MG63 (cell line): ENCODE measurements at regions not wholly inside any gene's neighbourhood (a gene's known extent, or its start where the extent isn't known, plus 50 kb on each side); places are given as distances from the start of the nearest gene placed in this dataset.
"Not testable (repeated sequence)": the region's sequence is repeated elsewhere in the genome, so short reads cannot be mapped to it uniquely, and the experiment has no call there.

Experiments
- DNase-seq: peaks from one replicate; pipeline ENCODE4 v3.0.0-alpha.2; 2020
- H3K27me3 ChIP-seq: fragments of 250-450 bp; sonication (Bioruptor Pico); 2 replicates; pipeline ENCODE4 v1.5.1; 2020; ENCODE audit warnings: mild to moderate bottlenecking, moderate library complexity
- H3K36me3 ChIP-seq: fragments of 250-450 bp; sonication (Bioruptor Pico); 2 replicates; pipeline ENCODE4 v1.5.1; 2020; ENCODE audit warnings: mild to moderate bottlenecking, moderate library complexity
- H3K4me3 ChIP-seq: fragments of 250-450 bp; sonication (Bioruptor Pico); 2 replicates; pipeline ENCODE4 v1.5.1; 2020; ENCODE audit warnings: mild to moderate bottlenecking, moderate library complexity
- H3K9me3 ChIP-seq: fragments of 250-450 bp; sonication (Bioruptor Pico); 2 replicates; pipeline ENCODE4 v1.5.1; 2020; ENCODE audit warnings: mild to moderate bottlenecking, moderate library complexity

DNA sequence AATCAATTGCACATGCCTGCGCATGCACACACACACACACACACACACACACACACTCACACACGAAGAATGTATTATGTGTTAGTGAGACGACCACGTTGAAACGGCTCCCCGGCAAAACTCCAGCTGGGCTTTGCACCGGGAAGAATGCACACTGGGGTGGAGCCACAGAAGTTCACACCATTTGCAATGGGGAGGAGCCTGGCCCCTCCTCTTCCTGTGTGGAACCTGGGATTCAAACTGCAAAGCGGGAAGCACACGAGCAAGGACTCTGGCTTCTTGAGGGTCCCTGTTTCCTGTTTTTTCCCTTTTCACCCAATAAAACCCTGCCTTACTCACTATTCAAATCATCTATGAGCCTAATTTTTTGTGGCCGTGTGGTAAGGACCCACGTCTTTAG, 304.0 kb upstream of the TMEFF2 start:
- DNase-seq = no peak
- Histone ChIP-seq H3K4me3 (no peak overlapping the region), H3K27me3 (no peaks in the 10 kb centered on the region), H3K9me3 (peaks cover 1% of the 10 kb centered on the region; the same call in 1 of the 2 replicates), H3K36me3 (no peaks in the 10 kb centered on the region)

- DNase-seq, H3K36me3 ChIP-seq, H3K27me3 ChIP-seq, H3K9me3 ChIP-seq, H3K4me3 ChIP-seq: not testable (repeated sequence)
Measured at GRCh38 chr2:192488158-192488557, 293.4 kb upstream of the TMEFF2 start.

- Histone ChIP-seq H3K9me3 (0 out of 2 replicates have a peak, but pooled peaks cover 2% of the 10 kb centered on the region), H3K27me3 (no peaks in the 10 kb centered on the region), H3K4me3 (no peak overlapping the region), H3K36me3 (no peaks in the 10 kb centered on the region)
- no peak for DNase-seq
Measured at GRCh38 chr2:192487636-192488035, 292.9 kb upstream of the TMEFF2 start.

DNA sequence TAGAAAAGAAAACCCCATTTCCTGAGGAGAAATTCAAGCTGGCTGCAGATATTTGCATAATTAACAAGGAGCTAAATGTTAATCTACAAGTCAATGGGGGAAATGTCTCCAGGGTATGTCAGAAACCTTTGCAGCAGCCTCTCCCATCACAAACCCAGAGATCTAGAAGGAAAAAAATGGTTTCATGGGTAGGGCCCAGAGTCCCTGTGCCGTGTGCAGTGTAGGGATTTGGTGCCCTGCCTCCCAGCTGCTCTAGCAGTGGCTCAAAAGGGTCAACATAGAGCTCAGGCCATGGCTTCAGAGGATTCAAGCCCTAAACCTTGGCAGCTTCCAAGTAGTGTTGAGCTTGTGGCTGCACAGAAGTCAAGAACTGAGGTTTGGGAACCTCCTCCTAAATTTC, 290.2 kb upstream of the TMEFF2 start:
- no peaks in the 10 kb centered on the region for H3K9me3 ChIP-seq
- H3K36me3 ChIP-seq = no peaks in the 10 kb centered on the region
- H3K4me3 ChIP-seq = no peak overlapping the region
- no peaks in the 10 kb centered on the region for H3K27me3 ChIP-seq
- no peak for DNase-seq

DNA sequence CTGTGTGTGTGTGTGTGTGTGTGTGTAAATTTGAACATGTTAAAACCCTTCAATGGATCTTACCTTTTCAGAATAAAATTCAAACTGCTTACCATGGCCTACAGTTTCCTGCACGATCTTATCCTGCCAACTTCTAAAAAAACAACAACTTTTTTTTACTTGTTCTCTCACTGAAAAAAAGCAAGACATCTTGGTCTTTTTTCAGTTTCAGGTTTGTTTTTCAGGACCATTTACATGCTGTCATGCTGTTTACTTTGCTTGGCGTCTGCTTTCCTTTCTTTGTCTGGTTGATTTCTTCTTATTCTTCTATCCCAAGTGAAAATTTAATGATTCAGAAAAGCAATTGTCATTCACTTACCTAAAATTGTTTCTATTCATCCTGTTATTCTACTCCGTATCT, 286.3 kb upstream of the TMEFF2 start:
- Histone ChIP-seq H3K36me3 (no peaks in the 10 kb centered on the region), H3K27me3 (no peaks in the 10 kb centered on the region), H3K4me3 (no peak overlapping the region), H3K9me3 (no peaks in the 10 kb centered on the region)
- DNase-seq = no peak

- no peaks in the 10 kb centered on the region for H3K27me3 ChIP-seq
- H3K4me3 ChIP-seq = no peak overlapping the region
- no peaks in the 10 kb centered on the region for H3K9me3 ChIP-seq
- no peak for DNase-seq
- H3K36me3 ChIP-seq = no peaks in the 10 kb centered on the region
Measured at GRCh38 chr2:192473331-192473730, 278.6 kb upstream of the TMEFF2 start.

- H3K36me3 ChIP-seq = no peaks in the 10 kb centered on the region
- H3K27me3 ChIP-seq = no peaks in the 10 kb centered on the region
- DNase-seq = no peak
- H3K4me3 ChIP-seq = no peak overlapping the region
- no peaks in the 10 kb centered on the region for H3K9me3 ChIP-seq
Measured at GRCh38 chr2:192471982-192472381, 277.2 kb upstream of the TMEFF2 start.

- Histone ChIP-seq H3K4me3 (no peak overlapping the region), H3K36me3 (no peaks in the 10 kb centered on the region), H3K9me3 (no peaks in the 10 kb centered on the region), H3K27me3 (no peaks in the 10 kb centered on the region)
- DNase-seq = no peak
Measured at GRCh38 chr2:192469612-192470011, 274.9 kb upstream of the TMEFF2 start.

GRCh38 chr2:192467953-192468660, 273.4 kb upstream of the TMEFF2 start:
- no peak for DNase-seq
- Histone ChIP-seq H3K27me3 (no peaks in the 10 kb centered on the region), H3K9me3 (no peaks in the 10 kb centered on the region), H3K4me3 (no peak overlapping the region), H3K36me3 (no peaks in the 10 kb centered on the region)

DNA sequence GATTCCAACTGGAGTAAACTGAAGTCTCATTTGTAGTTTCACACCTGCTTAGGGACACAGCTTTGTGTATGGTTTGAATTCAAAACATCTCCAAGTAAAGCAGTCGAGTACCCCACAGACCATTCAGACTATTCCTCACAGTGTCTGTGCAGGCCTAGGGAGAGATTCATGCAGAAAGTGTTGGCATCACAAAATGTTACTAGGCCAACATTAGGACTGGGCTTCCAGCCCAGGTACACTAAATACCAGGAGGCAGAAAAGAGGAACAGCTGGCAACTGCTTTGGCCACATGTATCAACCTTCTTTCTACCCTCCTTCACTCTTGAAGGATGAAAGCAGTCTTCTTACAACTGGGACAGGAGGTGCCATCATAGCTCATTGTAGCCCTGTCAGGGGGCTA, 270.4 kb upstream of the TMEFF2 start:
- H3K27me3 ChIP-seq = no peaks in the 10 kb centered on the region
- no peaks in the 10 kb centered on the region for H3K36me3 ChIP-seq
- H3K9me3 ChIP-seq = no peaks in the 10 kb centered on the region
- DNase-seq = no peak
- H3K4me3 ChIP-seq = no peak overlapping the region

- Histone ChIP-seq H3K4me3 (no peak overlapping the region), H3K9me3 (no peaks in the 10 kb centered on the region), H3K27me3 (no peaks in the 10 kb centered on the region), H3K36me3 (no peaks in the 10 kb centered on the region)
- DNase-seq = no peak
Measured at GRCh38 chr2:192459422-192459821, 264.7 kb upstream of the TMEFF2 start.

DNA sequence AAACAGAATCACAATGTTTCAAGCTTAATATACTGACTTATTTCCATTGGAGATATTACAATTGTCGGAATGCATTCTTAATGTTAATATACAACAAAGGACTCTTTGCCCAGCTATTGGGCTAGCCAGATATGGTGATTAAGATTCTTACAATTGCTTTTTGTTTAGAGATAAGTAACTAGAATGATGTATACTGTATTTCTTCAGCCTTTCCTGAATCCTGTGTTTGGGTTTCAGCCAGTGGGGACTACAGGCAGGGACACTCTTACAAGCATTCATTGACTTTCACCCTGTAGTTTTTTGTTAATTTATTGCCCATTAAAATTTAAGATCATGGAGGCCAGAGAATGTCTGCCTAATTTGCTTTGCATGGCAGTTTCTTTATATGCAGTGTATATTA, 254.1 kb upstream of the TMEFF2 start:
- no peak overlapping the region for H3K4me3 ChIP-seq
- no peaks in the 10 kb centered on the region for H3K36me3 ChIP-seq
- H3K27me3 ChIP-seq = no peaks in the 10 kb centered on the region
- H3K9me3 ChIP-seq = no peaks in the 10 kb centered on the region
- no peak for DNase-seq

GRCh38 chr2:192444286-192444838, 249.6 kb upstream of the TMEFF2 start:
- Histone ChIP-seq H3K9me3 (no peaks in the 10 kb centered on the region), H3K36me3 (no peaks in the 10 kb centered on the region), H3K27me3 (no peaks in the 10 kb centered on the region), H3K4me3 (no peak overlapping the region)
- DNase-seq = no peak

DNA sequence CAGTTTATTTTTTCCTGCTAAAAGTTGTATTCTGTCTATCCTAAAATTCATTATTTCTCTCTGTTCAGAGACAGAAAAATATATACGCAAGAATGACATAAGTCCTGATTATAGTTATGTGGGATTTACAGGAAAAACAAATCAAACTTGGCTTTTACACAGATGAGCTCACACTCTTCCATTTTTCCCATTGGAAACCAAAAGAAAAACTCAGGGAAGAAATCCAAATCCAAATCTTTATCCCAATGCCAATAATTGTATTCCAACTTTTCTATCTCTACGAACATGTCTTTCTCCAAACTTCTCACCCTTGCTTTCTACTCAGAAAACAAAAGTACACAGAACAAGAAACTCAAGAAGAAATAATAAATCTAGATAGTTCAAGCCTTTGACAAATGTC, 249.1 kb upstream of the TMEFF2 start:
- Histone ChIP-seq H3K4me3 (no peak overlapping the region), H3K36me3 (no peaks in the 10 kb centered on the region), H3K9me3 (no peaks in the 10 kb centered on the region), H3K27me3 (no peaks in the 10 kb centered on the region)
- DNase-seq = no peak

DNA sequence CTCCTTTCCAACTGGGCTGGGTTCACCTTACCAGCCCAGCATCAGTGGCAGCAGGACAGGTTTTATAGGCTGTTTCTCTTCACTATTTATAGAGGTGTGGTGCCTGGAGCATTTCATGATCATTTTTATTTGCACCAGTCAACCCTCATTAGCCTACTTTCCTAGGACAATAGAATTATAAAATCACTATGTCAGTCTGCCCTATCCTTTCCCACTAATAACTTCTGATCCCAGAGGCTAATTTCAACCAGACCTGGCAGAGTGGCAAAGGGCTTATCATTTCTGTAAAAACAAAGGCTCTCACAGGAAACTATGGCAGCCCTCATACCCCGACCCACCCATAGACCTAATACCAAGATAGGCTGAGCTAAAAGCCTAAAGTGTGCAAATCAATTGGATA, 243.5 kb upstream of the TMEFF2 start:
- no peaks in the 10 kb centered on the region for H3K27me3 ChIP-seq
- no peaks in the 10 kb centered on the region for H3K36me3 ChIP-seq
- no peaks in the 10 kb centered on the region for H3K9me3 ChIP-seq
- H3K4me3 ChIP-seq = no peak overlapping the region
- DNase-seq = no peak

- Histone ChIP-seq H3K36me3 (no peaks in the 10 kb centered on the region), H3K4me3 (no peak overlapping the region), H3K9me3 (no peaks in the 10 kb centered on the region), H3K27me3 (no peaks in the 10 kb centered on the region)
- no peak for DNase-seq
Measured at GRCh38 chr2:192437653-192438052, 242.9 kb upstream of the TMEFF2 start.

DNA sequence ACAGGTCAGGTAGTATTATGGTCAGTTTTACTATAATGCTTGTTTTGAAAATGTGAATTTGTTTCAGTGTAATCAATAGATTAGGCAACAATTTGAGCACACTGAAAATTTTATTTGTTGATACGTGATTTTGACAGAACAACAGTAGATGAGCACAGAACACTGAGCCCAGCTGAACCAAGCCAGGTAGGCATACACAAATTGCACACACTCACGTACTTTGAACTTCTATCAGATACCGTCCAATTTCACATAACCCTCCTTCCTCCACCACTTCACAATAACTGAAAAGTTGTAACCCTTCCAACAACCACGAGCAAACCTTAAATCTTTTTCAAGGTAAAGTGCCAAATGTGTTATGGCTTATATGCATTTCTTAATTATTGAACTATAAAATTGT, 229.5 kb upstream of the TMEFF2 start:
- Histone ChIP-seq H3K36me3 (no peaks in the 10 kb centered on the region), H3K4me3 (no peak overlapping the region), H3K9me3 (no peaks in the 10 kb centered on the region), H3K27me3 (no peaks in the 10 kb centered on the region)
- DNase-seq = no peak

DNA sequence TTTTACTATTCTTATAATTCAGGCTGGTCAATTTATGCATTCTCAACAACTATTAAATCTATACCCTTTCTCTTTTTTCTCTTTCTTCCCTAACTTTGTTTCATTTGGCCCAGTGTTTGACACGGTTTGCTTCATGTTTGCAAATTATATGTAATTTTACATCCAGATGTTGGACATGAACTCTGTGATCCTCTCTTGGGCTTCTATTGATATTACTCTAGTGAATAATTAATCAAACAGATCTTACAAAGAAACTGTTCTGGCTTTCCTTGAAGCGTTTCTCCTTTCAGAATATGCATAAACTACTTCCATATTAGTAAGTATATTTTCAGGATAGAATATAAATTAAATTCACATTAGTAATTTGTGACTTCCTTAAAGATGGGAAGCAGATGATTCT, 225.1 kb upstream of the TMEFF2 start:
- Histone ChIP-seq H3K36me3 (no peaks in the 10 kb centered on the region), H3K9me3 (no peaks in the 10 kb centered on the region), H3K27me3 (no peaks in the 10 kb centered on the region), H3K4me3 (no peak overlapping the region)
- no peak for DNase-seq
